ENCODE measurements at regions not wholly inside any gene's neighbourhood (a gene's known extent, or its start where the extent isn't known, plus 50 kb on each side); places are given as distances from the start of the nearest gene placed in this dataset.
"Not testable (repeated sequence)": the region's sequence is repeated elsewhere in the genome, so short reads cannot be mapped to it uniquely, and the experiment has no call there.

DNA sequence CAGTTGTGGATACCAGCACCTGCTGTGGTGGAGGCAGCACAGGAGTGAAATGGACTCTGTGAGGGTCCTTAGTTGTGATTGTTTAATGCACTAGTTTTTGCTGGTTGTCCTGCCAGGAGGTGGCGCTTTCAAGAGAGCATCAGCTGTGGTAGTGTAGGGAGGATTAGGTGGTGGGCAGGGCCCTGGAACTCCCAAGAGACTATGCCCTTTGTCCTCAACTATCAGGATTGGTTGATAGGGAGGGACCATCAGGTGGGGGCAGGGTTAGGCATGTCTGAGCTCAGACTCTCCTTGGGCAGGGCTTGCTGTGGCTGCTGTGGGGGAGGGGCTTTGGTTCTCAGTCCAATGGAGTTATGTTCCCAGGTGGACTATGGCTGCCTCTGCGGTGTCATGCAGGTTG, 121.9 kb downstream of the RRAGB start:
- Histone ChIP-seq H3K36me3 (ENCODE audit: control insufficient read depth in 2 of 2, extremely low read depth in 1 of 2, insufficient read depth in 2 of 2, low read length in 2 of 2) (no peaks in the 10 kb centered on the region), H2AFZ (ENCODE audit: low read depth, low read length) (no peak overlapping the region), H3K9ac (replicated peaks; ENCODE audit: extremely low read depth, insufficient read depth, low read length) (no peak overlapping the region), H3K9me3 (replicated peaks; ENCODE audit: control insufficient read depth, insufficient read depth, low read length) (no peaks in the 10 kb centered on the region), H3K27ac (ENCODE audit: insufficient read depth, low read depth, low read length) (no peak overlapping the region), H3K4me1 (ENCODE audit: control insufficient read depth, extremely low read depth, insufficient read depth, low read length) (no peaks in the 10 kb centered on the region), H4K20me1 (replicated peaks; ENCODE audit: control insufficient read depth, extremely low read depth, insufficient read depth, low read length) (no peaks in the 10 kb centered on the region), H3K27me3 (ENCODE audit: control insufficient read depth in 2 of 2, insufficient read depth in 2 of 2, low read length in 2 of 2) (no peaks in the 10 kb centered on the region), H3K4me3 (replicated peaks in 1 of 3; ENCODE audit: insufficient read depth in 1 of 3, low read depth in 1 of 3, low read length in 3 of 3) (no peak overlapping the region), H3K79me2 (ENCODE audit: control insufficient read depth, insufficient read depth, low read length) (no peaks in the 10 kb centered on the region), H3K9me1 (replicated peaks; ENCODE audit: control insufficient read depth, extremely low read depth, insufficient read depth, low read length) (no peaks in the 10 kb centered on the region), H3K4me2 (ENCODE audit: insufficient read depth, low read length) (no peak overlapping the region)
- TF ChIP-seq, protein P1, sequence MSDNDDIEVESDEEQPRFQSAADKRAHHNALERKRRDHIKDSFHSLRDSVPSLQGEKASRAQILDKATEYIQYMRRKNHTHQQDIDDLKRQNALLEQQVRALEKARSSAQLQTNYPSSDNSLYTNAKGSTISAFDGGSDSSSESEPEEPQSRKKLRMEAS (IDR thresholded peaks at IDR 0.05; ENCODE audit: insufficient read depth, insufficient read length) = no peak
- dilution Hi-C loops (cut with MboI; ENCODE audit: extremely low pct_ligation_motif_present, low sequenced_read_pairs) (no loop called here), intact Hi-C loops (cut with micrococcal nuclease) (no loop called here)
- POLR2A ChIA-PET = no interaction called here
- BruUV-seq (replicated peaks) = no TSS peak
- no peak for DNase-seq (ENCODE audit: low read depth, low spot score)
- CTCF ChIA-PET = no interaction called here
- FAIRE-seq = no peak

DNA sequence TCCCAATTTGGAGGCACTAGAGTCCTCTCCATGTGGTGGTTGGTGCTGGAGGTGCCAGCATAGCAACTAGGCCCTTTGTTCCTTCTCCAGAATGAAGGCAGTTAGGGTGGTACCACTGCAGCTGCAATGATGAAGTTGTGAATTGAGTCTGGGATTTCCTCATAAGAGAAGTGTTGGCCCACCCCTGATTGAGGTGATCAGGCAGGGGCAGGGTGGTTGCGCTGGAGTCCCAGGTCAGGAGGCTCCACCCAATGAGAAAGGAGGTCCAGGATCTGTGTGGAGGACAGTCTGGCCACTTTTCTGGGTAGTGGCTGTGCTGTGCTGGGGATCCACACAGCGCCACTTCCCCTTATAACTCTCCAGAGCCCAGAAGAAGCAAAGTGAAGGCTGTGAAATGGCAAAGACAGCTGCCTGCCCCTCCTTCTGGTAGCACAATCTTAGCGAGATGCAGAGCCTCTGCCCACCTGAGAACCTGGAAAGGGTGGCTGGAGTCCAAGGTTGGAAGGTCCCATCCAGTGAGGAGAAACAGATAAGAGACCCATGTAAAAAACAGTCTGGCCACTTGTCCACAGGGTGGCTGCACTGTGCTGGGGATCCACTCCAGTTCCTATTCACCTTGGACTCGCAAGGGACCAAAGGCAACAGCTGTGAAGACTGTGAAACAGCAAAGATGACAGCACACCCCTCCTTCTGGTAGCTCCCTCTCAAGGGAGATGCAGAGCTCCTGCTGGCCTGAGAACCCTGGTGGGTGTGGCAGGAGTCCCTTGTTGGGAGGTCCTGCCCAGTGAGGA, 124.6 kb downstream of the RRAGB start:
- dilution Hi-C loops (cut with MboI; ENCODE audit: extremely low pct_ligation_motif_present, low sequenced_read_pairs) = no loop called here
- no peaks in the 10 kb centered on the region for H4K20me1 ChIP-seq (replicated peaks; ENCODE audit: control insufficient read depth, extremely low read depth, insufficient read depth, low read length)
- CTCF ChIA-PET = no interaction called here
- H3K27me3 ChIP-seq (ENCODE audit: control insufficient read depth in 2 of 2, insufficient read depth in 2 of 2, low read length in 2 of 2) = no peaks in the 10 kb centered on the region
- H2AFZ ChIP-seq (ENCODE audit: low read depth, low read length) = no peak overlapping the region
- H3K4me3 ChIP-seq (replicated peaks in 1 of 3; ENCODE audit: insufficient read depth in 1 of 3, low read depth in 1 of 3, low read length in 3 of 3) = no peak overlapping the region
- POLR2A ChIA-PET = no interaction called here
- no peak overlapping the region for H3K9ac ChIP-seq (replicated peaks; ENCODE audit: extremely low read depth, insufficient read depth, low read length)
- intact Hi-C loops (cut with micrococcal nuclease) = no loop called here
- TF ChIP-seq POLR2A (IDR thresholded peaks at IDR 0.05; ENCODE audit: low read depth, low read length) (no peak), POLR2AphosphoS5 (IDR thresholded peaks at IDR 0.05; ENCODE audit: insufficient read depth, low read depth, low read length) (no peak), JUN (IDR thresholded peaks at IDR 0.05; ENCODE audit: borderline replicate concordance, insufficient read depth, insufficient read length, low read depth) (no peak), MYC (IDR thresholded peaks at IDR 0.05; ENCODE audit: low read depth, low read length) (no peak), EZH2 (IDR thresholded peaks at IDR 0.05; ENCODE audit: borderline replicate concordance, low read depth, low read length, severe bottlenecking) (no peak)
- TF ChIP-seq, protein P2, sequence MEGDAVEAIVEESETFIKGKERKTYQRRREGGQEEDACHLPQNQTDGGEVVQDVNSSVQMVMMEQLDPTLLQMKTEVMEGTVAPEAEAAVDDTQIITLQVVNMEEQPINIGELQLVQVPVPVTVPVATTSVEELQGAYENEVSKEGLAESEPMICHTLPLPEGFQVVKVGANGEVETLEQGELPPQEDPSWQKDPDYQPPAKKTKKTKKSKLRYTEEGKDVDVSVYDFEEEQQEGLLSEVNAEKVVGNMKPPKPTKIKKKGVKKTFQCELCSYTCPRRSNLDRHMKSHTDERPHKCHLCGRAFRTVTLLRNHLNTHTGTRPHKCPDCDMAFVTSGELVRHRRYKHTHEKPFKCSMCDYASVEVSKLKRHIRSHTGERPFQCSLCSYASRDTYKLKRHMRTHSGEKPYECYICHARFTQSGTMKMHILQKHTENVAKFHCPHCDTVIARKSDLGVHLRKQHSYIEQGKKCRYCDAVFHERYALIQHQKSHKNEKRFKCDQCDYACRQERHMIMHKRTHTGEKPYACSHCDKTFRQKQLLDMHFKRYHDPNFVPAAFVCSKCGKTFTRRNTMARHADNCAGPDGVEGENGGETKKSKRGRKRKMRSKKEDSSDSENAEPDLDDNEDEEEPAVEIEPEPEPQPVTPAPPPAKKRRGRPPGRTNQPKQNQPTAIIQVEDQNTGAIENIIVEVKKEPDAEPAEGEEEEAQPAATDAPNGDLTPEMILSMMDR (IDR thresholded peaks at IDR 0.05; ENCODE audit: extremely low read depth in 1 of 2, insufficient read depth in 1 of 2, low read depth in 1 of 2, low read length in 2 of 2) = no peak
- TF ChIP-seq, protein P1 (IDR thresholded peaks at IDR 0.05; ENCODE audit: insufficient read depth, insufficient read length) = no peak
- H3K4me2 ChIP-seq (ENCODE audit: insufficient read depth, low read length) = no peak overlapping the region
- BruUV-seq (replicated peaks) = no TSS peak
- no peaks in the 10 kb centered on the region for H3K9me1 ChIP-seq (replicated peaks; ENCODE audit: control insufficient read depth, extremely low read depth, insufficient read depth, low read length)
- FAIRE-seq (no peak), DNase-seq (ENCODE audit: low read depth, low spot score) (no peak)
- H3K79me2 ChIP-seq (ENCODE audit: control insufficient read depth, insufficient read depth, low read length) = no peaks in the 10 kb centered on the region
- H3K27ac ChIP-seq (ENCODE audit: insufficient read depth, low read depth, low read length) = no peak overlapping the region
- H3K4me1 ChIP-seq (ENCODE audit: control insufficient read depth, extremely low read depth, insufficient read depth, low read length) = no peaks in the 10 kb centered on the region
- no peaks in the 10 kb centered on the region for H3K9me3 ChIP-seq (replicated peaks; ENCODE audit: control insufficient read depth, insufficient read depth, low read length)
- H3K36me3 ChIP-seq (ENCODE audit: control insufficient read depth in 2 of 2, extremely low read depth in 1 of 2, insufficient read depth in 2 of 2, low read length in 2 of 2) = no peaks in the 10 kb centered on the region

DNA sequence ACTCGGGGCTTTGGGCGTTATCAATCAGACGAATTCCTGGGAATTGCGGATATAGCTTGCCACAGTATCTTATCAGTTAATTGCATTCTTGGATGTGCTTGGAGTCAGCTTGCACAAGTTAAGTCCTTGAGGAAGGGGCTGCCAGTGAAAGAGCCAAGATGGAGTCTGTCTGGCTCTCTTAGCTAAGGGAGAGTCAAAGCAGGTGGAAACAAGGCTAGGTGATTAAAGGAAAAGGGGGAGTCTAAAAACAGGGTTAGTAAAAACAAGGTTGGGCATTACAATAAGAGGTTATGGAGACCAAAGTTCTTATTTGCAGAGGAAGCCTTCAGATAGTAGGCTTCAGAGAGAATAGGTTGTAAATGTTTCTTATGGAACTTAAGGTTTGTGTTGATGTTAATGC, 149.2 kb downstream of the RRAGB start:
- DNase-seq (ENCODE audit: low read depth, low spot score); H3K27ac ChIP-seq (ENCODE audit: insufficient read depth, low read depth, low read length); H3K4me3 ChIP-seq (replicated peaks in 1 of 3; ENCODE audit: insufficient read depth in 1 of 3, low read depth in 1 of 3, low read length in 3 of 3); CTCF ChIA-PET; dilution Hi-C loops (cut with MboI; ENCODE audit: extremely low pct_ligation_motif_present, low sequenced_read_pairs); H3K36me3 ChIP-seq (ENCODE audit: control insufficient read depth in 2 of 2, extremely low read depth in 1 of 2, insufficient read depth in 2 of 2, low read length in 2 of 2); H3K9me1 ChIP-seq (replicated peaks; ENCODE audit: control insufficient read depth, extremely low read depth, insufficient read depth, low read length); BruUV-seq (replicated peaks); H3K9ac ChIP-seq (replicated peaks; ENCODE audit: extremely low read depth, insufficient read depth, low read length); H3K9me3 ChIP-seq (replicated peaks; ENCODE audit: control insufficient read depth, insufficient read depth, low read length); H2AFZ ChIP-seq (ENCODE audit: low read depth, low read length); FAIRE-seq; H3K27me3 ChIP-seq (ENCODE audit: control insufficient read depth in 2 of 2, insufficient read depth in 2 of 2, low read length in 2 of 2); H3K4me2 ChIP-seq (ENCODE audit: insufficient read depth, low read length); H3K4me1 ChIP-seq (ENCODE audit: control insufficient read depth, extremely low read depth, insufficient read depth, low read length); POLR2A ChIA-PET; H3K79me2 ChIP-seq (ENCODE audit: control insufficient read depth, insufficient read depth, low read length); intact Hi-C loops (cut with micrococcal nuclease); H4K20me1 ChIP-seq (replicated peaks; ENCODE audit: control insufficient read depth, extremely low read depth, insufficient read depth, low read length): not testable (repeated sequence)
